ENCODE measurements at regions not wholly inside any gene's neighbourhood (a gene's known extent, or its start where the extent isn't known, plus 50 kb on each side); places are given as distances from the start of the nearest gene placed in this dataset.
"Not testable (repeated sequence)": the region's sequence is repeated elsewhere in the genome, so short reads cannot be mapped to it uniquely, and the experiment has no call there.

DNA sequence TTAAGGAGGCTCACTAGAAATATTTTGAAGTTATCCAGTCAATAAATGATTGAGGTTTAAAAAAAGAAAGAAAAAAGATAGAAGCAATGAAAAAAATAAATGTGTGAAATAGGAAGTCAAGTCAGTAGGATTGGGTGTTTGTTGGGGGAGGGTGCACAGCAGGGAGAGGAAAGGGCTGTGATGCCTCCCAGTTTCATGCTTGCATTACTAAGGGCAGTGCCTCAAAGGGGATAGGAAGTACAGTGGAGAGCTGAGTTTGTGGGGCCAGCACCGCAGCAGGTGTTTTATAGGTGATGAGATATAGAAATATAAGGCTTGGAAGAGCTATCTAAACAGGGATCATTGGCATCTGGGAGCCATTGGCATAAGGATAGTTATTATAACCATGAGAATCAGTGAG lies 919.2 kb downstream of the STIM2 start:
- Histone ChIP-seq H3K27ac (ENCODE audit: low read depth, low read length) (no peak overlapping the region), H3K9me3 (ENCODE audit: low read length) (no peaks in the 10 kb centered on the region), H3K36me3 (ENCODE audit: insufficient read depth, low read length) (no peaks in the 10 kb centered on the region), H3K4me3 (ENCODE audit: low read depth in 1 of 2, low read length in 2 of 2) (no peak overlapping the region), H3K4me1 (ENCODE audit: insufficient read depth, low read length) (no peaks in the 10 kb centered on the region), H3K9ac (ENCODE audit: low read length) (no peak overlapping the region), H3K27me3 (ENCODE audit: control insufficient read depth in 1 of 2, insufficient read depth in 2 of 2, low read length in 2 of 2) (no peaks in the 10 kb centered on the region)

DNA sequence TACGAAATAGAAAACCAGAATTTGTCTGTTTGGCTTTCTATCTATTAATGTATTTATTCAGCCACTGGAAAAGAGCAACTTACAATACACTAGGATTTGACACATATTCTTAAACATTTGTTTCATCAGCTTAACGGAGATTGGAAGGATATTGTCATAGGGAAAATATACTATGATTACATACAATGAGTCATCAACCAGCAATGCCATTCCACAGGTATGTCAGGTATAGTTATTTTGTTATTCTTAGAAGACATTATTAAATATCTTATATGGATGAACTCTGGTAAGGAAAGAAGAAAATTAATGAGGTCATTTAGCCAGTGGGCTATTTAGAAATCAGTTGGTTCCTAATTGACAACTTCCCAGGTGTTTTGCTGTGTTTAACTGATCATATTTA lies 926.6 kb downstream of the STIM2 start:
- Histone ChIP-seq H3K36me3 (ENCODE audit: insufficient read depth, low read length) (no peaks in the 10 kb centered on the region), H3K27me3 (ENCODE audit: control insufficient read depth in 1 of 2, insufficient read depth in 2 of 2, low read length in 2 of 2) (no peaks in the 10 kb centered on the region), H3K4me1 (ENCODE audit: insufficient read depth, low read length) (no peaks in the 10 kb centered on the region), H3K9me3 (ENCODE audit: low read length) (no peaks in the 10 kb centered on the region), H3K27ac (ENCODE audit: low read depth, low read length) (no peak overlapping the region), H3K4me3 (ENCODE audit: low read depth in 1 of 2, low read length in 2 of 2) (no peak overlapping the region), H3K9ac (ENCODE audit: low read length) (no peak overlapping the region)

DNA sequence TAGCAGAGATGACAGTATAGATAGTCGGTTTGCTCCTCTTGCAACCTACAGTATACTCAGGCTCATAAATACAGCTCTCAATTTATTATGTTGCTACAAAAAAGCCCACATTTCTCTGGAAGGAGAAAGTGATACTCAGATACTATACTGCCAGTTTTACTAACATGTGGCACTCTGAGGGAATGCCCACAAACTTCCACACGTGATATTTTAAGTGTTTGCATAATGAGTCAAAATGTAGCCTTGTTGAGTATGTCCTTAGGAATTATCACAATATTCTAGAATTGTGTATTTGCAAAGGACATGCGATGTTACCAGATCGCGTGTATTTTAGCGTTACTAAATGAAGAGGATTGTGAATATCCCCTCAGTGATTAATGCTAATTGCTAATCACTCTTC lies 929.1 kb downstream of the STIM2 start:
- H3K9me3 ChIP-seq (ENCODE audit: low read length) = no peaks in the 10 kb centered on the region
- no peaks in the 10 kb centered on the region for H3K4me1 ChIP-seq (ENCODE audit: insufficient read depth, low read length)

DNA sequence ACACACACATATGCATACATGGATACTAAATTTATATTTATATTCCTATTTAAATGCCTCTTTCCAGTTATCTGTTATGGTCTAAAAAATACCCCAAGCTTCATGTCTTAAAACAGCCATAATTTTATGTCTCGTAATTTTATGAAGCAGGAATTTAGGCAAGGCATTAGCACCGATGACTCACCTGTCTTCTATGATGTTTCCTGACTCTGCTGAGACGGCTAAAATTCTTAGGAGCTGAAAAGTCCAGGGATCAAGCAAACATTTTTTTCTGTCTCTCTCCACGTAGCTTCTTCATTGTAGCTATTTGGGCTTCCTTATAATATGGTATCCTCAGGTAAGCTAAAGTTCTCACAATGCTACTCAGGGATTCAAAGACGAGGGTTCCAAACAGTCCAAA lies 930.3 kb downstream of the STIM2 start:
- Histone ChIP-seq H3K9ac (ENCODE audit: low read length) (no peak overlapping the region), H3K4me3 (ENCODE audit: low read depth in 1 of 2, low read length in 2 of 2) (no peak overlapping the region), H3K27me3 (ENCODE audit: control insufficient read depth in 1 of 2, insufficient read depth in 2 of 2, low read length in 2 of 2) (no peaks in the 10 kb centered on the region), H3K27ac (ENCODE audit: low read depth, low read length) (no peak overlapping the region), H3K9me3 (ENCODE audit: low read length) (no peaks in the 10 kb centered on the region), H3K4me1 (ENCODE audit: insufficient read depth, low read length) (no peaks in the 10 kb centered on the region), H3K36me3 (ENCODE audit: insufficient read depth, low read length) (no peaks in the 10 kb centered on the region)

More for the DNA sequence above, 929.1 kb downstream of the STIM2 start:
- Histone ChIP-seq H3K27me3 (ENCODE audit: control insufficient read depth in 1 of 2, insufficient read depth in 2 of 2, low read length in 2 of 2) (no peaks in the 10 kb centered on the region), H3K27ac (ENCODE audit: low read depth, low read length) (no peak overlapping the region), H3K4me3 (ENCODE audit: low read depth in 1 of 2, low read length in 2 of 2) (no peak overlapping the region), H3K9ac (ENCODE audit: low read length) (no peak overlapping the region), H3K36me3 (ENCODE audit: insufficient read depth, low read length) (no peaks in the 10 kb centered on the region)

DNA sequence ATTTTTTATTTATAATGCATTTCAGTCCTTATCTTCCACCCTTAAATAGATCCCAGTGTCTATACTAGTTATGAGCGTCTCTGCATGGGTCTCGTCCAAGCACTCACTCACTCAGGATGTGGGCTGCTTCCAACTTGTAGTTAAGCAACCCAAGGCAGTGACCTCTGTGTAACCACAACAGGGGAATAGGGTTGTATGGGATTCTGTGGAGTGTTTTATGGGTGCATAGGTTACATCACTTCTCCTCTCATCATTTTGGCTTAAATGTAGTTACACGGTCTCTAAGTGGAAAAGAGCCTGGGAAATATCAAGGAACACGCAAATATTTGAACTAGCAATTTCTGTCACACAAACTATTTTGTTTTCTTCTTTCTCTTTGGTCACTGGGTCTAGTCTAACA lies 931.0 kb downstream of the STIM2 start:
- H3K36me3 ChIP-seq (ENCODE audit: insufficient read depth, low read length) = no peaks in the 10 kb centered on the region

DNA sequence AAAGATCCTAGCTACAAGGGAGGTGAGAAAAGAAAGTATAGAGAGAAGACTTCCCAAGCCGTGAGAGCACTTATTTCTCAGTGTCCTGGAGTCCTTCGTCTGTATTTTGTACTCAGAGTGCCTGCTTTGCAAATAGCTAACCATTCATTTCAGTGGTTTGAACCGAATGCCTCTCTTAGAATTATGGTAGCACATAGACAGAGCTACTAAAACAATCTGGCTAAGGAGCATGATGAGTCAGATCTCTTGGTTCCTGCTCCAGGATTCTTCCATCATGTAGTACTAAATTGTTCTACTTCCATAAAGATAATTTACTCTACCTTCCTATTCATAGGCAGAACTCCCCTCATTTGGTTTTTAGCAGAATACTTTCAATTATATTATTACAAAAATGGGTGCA lies 946.6 kb downstream of the STIM2 start:
- Histone ChIP-seq H3K9me3 (ENCODE audit: low read length) (no peaks in the 10 kb centered on the region), H3K4me3 (ENCODE audit: low read depth in 1 of 2, low read length in 2 of 2) (no peak overlapping the region), H3K36me3 (ENCODE audit: insufficient read depth, low read length) (no peaks in the 10 kb centered on the region), H3K27ac (ENCODE audit: low read depth, low read length) (no peak overlapping the region), H3K27me3 (ENCODE audit: control insufficient read depth in 1 of 2, insufficient read depth in 2 of 2, low read length in 2 of 2) (no peaks in the 10 kb centered on the region), H3K9ac (ENCODE audit: low read length) (no peak overlapping the region), H3K4me1 (ENCODE audit: insufficient read depth, low read length) (no peaks in the 10 kb centered on the region)

More for the DNA sequence above, 931.0 kb downstream of the STIM2 start:
- Histone ChIP-seq H3K27ac (ENCODE audit: low read depth, low read length) (no peak overlapping the region), H3K27me3 (ENCODE audit: control insufficient read depth in 1 of 2, insufficient read depth in 2 of 2, low read length in 2 of 2) (no peaks in the 10 kb centered on the region), H3K9ac (ENCODE audit: low read length) (no peak overlapping the region), H3K4me1 (ENCODE audit: insufficient read depth, low read length) (no peaks in the 10 kb centered on the region), H3K9me3 (ENCODE audit: low read length) (no peaks in the 10 kb centered on the region), H3K4me3 (ENCODE audit: low read depth in 1 of 2, low read length in 2 of 2) (no peak overlapping the region)

DNA sequence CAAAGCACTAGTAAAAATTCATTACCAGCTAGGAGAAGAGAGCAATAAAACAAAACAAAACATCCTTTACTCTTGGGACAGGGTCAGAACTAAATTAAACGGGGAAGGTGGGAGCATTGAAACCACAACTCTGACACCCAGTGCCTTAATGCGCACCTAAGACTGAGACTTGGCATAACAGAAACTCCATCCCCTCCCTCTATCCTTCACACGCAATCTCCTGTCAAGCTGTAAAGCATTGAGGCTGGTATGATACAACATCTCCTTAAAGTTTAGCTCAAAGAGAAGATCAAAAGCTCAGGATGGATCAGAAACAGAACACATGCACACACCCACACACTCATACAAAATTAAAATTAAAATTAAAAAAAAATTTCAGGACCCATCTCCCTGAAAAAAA lies 951.3 kb downstream of the STIM2 start:
- no peaks in the 10 kb centered on the region for H3K27me3 ChIP-seq (ENCODE audit: control insufficient read depth in 1 of 2, insufficient read depth in 2 of 2, low read length in 2 of 2)
- H3K9ac ChIP-seq (ENCODE audit: low read length) = no peak overlapping the region
- H3K27ac ChIP-seq (ENCODE audit: low read depth, low read length) = no peak overlapping the region
- H3K36me3 ChIP-seq (ENCODE audit: insufficient read depth, low read length) = no peaks in the 10 kb centered on the region
- no peaks in the 10 kb centered on the region for H3K4me1 ChIP-seq (ENCODE audit: insufficient read depth, low read length)
- no peak overlapping the region for H3K4me3 ChIP-seq (ENCODE audit: low read depth in 1 of 2, low read length in 2 of 2)
- no peaks in the 10 kb centered on the region for H3K9me3 ChIP-seq (ENCODE audit: low read length)

DNA sequence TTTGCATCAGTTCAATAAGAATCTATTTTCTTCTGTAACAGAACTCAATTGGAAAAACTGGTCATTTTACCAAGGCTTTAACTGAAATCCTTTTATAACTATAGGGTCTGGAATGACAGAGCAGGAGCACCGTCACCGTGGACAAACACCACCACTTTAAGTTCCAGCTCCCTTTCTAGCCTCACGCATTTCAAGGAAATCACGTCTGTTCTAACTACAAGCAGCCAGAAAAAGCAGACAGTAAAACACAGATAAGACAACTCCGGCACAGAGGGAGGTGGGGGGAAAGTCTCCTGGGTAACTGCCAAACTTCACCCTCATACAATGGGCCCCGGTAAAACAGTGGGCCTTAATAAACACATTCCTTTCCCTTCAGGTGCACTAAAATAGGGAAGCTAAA lies 952.6 kb downstream of the STIM2 start:
- H3K27ac ChIP-seq (ENCODE audit: low read depth, low read length); H3K4me1 ChIP-seq (ENCODE audit: insufficient read depth, low read length); H3K27me3 ChIP-seq (ENCODE audit: control insufficient read depth in 1 of 2, insufficient read depth in 2 of 2, low read length in 2 of 2): not testable (repeated sequence)

DNA sequence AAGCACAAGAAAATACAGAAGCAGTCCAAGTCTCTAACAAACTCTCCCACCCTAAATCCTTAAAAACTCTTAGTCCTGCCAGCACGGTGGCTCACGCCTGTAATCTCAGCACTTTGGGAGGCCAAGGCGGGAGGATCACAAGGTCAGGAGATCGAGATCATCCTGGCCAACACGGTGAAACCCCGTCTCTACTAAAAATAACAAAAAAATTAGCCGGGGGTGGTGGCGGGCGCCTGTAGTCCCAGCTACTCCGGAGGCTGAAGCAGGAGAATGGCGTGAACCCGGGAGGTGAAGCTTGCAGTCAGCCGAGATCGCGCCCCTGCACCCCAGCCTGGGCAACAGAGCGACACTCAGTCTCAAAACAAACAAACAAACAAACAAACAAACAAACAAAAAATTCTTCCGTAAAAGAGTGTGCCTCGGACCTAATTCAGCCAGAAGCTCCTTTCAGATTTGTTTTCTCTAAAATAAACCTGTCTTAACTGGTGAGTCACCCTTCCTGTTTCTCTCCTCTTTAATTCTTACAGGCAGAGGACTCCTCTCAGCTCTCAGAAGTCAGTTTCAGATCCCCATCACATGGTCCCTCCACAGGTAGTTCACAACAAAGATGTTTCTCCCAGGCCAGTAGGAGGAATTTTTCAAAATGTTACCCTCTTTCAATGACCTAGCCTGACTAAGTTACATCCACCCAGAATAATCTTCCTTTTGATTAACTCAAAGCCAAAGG lies 953.2 kb downstream of the STIM2 start:
- H3K9ac ChIP-seq (ENCODE audit: low read length); H3K4me1 ChIP-seq (ENCODE audit: insufficient read depth, low read length); H3K4me3 ChIP-seq (ENCODE audit: low read depth in 1 of 2, low read length in 2 of 2); H3K9me3 ChIP-seq (ENCODE audit: low read length); H3K27me3 ChIP-seq (ENCODE audit: control insufficient read depth in 1 of 2, insufficient read depth in 2 of 2, low read length in 2 of 2); H3K36me3 ChIP-seq (ENCODE audit: insufficient read depth, low read length); H3K27ac ChIP-seq (ENCODE audit: low read depth, low read length): not testable (repeated sequence)

More for the DNA sequence above, 952.6 kb downstream of the STIM2 start:
- not testable (repeated sequence) for H3K9me3 ChIP-seq (ENCODE audit: low read length); H3K9ac ChIP-seq (ENCODE audit: low read length); H3K4me3 ChIP-seq (ENCODE audit: low read depth in 1 of 2, low read length in 2 of 2); H3K36me3 ChIP-seq (ENCODE audit: insufficient read depth, low read length)

DNA sequence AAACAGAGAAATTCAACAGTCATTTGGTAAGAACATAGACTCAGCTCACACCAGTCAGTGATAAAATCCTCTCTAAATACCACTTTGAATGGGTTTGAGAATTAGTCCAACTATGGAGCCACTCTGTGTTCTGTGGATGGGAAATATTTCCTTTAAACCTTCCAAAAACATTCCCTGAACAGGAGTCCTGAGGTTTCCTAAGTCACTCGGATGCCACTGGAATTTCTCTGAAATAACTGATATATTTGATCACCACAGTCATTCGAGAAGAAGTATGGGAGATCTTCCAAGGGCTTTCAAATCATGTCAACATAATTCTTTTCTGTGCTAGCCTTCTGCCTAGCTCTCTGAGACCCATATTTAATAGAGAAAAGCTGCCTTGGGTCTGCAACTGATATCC lies 958.6 kb downstream of the STIM2 start:
- no peak overlapping the region for H3K27ac ChIP-seq (ENCODE audit: low read depth, low read length)
- H3K4me3 ChIP-seq (ENCODE audit: low read depth in 1 of 2, low read length in 2 of 2) = no peak overlapping the region
- no peaks in the 10 kb centered on the region for H3K4me1 ChIP-seq (ENCODE audit: insufficient read depth, low read length)
- H3K9me3 ChIP-seq (ENCODE audit: low read length) = no peaks in the 10 kb centered on the region
- H3K9ac ChIP-seq (ENCODE audit: low read length) = no peak overlapping the region
- H3K36me3 ChIP-seq (ENCODE audit: insufficient read depth, low read length) = no peaks in the 10 kb centered on the region
- no peaks in the 10 kb centered on the region for H3K27me3 ChIP-seq (ENCODE audit: control insufficient read depth in 1 of 2, insufficient read depth in 2 of 2, low read length in 2 of 2)

DNA sequence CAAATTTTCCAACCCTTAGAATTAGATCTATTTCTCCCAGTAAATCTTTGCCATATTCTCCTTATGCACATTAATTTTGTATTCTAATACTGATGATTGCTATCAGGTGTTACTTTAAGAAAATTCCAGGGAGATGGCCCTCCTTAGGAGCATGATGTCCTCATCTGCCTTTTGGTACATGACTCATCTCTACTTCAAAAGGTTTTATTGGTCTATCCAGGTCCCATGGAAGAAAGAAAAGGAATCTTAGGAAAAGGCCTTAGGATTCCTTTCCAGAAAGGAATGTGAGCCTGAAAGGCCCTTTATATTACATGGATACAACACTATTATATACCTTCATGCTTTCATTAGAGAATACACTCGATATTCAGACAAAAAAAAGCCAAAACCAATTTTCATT lies 968.2 kb downstream of the STIM2 start:
- no peaks in the 10 kb centered on the region for H3K9me3 ChIP-seq (ENCODE audit: low read length)
- H3K4me3 ChIP-seq (ENCODE audit: low read depth in 1 of 2, low read length in 2 of 2) = no peak overlapping the region
- no peak overlapping the region for H3K27ac ChIP-seq (ENCODE audit: low read depth, low read length)
- no peak overlapping the region for H3K9ac ChIP-seq (ENCODE audit: low read length)
- H3K27me3 ChIP-seq (ENCODE audit: control insufficient read depth in 1 of 2, insufficient read depth in 2 of 2, low read length in 2 of 2) = no peaks in the 10 kb centered on the region
- H3K4me1 ChIP-seq (ENCODE audit: insufficient read depth, low read length) = no peaks in the 10 kb centered on the region
- H3K36me3 ChIP-seq (ENCODE audit: insufficient read depth, low read length) = no peaks in the 10 kb centered on the region

DNA sequence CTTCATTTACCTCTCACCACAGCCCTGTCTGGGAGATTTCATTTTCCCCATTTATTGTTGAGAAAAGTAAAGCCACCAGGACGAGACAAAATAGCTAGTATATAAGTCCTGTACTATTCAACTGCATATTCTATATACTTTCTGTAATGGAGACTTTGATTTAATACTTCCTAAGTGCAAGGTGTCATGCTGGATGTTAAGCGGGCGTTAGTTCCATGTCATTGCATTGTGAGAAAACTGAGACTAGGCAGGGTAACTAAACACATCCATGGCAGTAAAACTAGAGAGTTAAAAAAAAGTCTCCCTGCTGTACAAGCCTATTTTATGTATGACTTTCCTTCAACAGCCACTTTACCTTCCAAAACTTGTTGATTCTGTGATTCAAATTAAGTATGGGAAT lies 969.6 kb downstream of the STIM2 start:
- H3K4me3 ChIP-seq (ENCODE audit: low read depth in 1 of 2, low read length in 2 of 2) = no peak overlapping the region
- no peaks in the 10 kb centered on the region for H3K27me3 ChIP-seq (ENCODE audit: control insufficient read depth in 1 of 2, insufficient read depth in 2 of 2, low read length in 2 of 2)
- H3K36me3 ChIP-seq (ENCODE audit: insufficient read depth, low read length) = no peaks in the 10 kb centered on the region
- no peak overlapping the region for H3K27ac ChIP-seq (ENCODE audit: low read depth, low read length)
- H3K9ac ChIP-seq (ENCODE audit: low read length) = no peak overlapping the region
- H3K9me3 ChIP-seq (ENCODE audit: low read length) = no peaks in the 10 kb centered on the region
- no peaks in the 10 kb centered on the region for H3K4me1 ChIP-seq (ENCODE audit: insufficient read depth, low read length)

Data from muscle layer of colon (tissue), 2 donors.